GM12878 (cell line): ENCODE measurements at regions not wholly inside any gene's neighbourhood (a gene's known extent, or its start where the extent isn't known, plus 50 kb on each side); places are given as distances from the start of the nearest gene placed in this dataset.

Source experiments
- ATAC-seq: fragments of 200-7000 bp; cut with Tn5 transposase; 3 replicates; pipeline ENCODE4 v1.9.1; 2020; ENCODE audit warnings: mild to moderate bottlenecking, moderate library complexity
- BruUV-seq: library from RNA; stranded (reverse); fragments of 400-500 nt; replicated peaks from 2 replicates; lab custom pipeline; 2021; lab: Mats Ljungman, UMichigan
- CTCF ChIA-PET: fragments of 300-600 bp; sonication (Branson Sonifier 250); formaldehyde crosslinking; extraction: SDS; loops from one replicate; lab custom pipeline; 2021; ENCODE audit warnings: inconsistent platforms; lab: Yijun Ruan, JAX
- POLR2A ChIA-PET: fragments of 350-600 bp; formaldehyde crosslinking; extraction: SDS; loops from one replicate; lab custom pipeline; 2021; ENCODE audit warnings: inconsistent platforms; lab: Charles Lee
- RAD21 ChIA-PET: fragments of 300-600 bp; sonication (Branson Sonifier 250); formaldehyde crosslinking; loops from one replicate; lab custom pipeline; 2023; ENCODE audit warnings: antibody characterized with exemption; ENCODE audit not compliant: unreplicated experiment; lab: Charles Lee
- SMC1A ChIA-PET: fragments of 300-600 bp; sonication (Branson Sonifier 250); formaldehyde crosslinking; loops from one replicate; lab custom pipeline; 2023; ENCODE audit not compliant: unreplicated experiment, uncharacterized antibody; lab: Charles Lee
- DNase-seq: peaks from one replicate; pipeline ENCODE4 v3.0.0-alpha.2; 2011; ENCODE audit warnings: low read depth, low spot score
- FAIRE-seq: peaks from 3 replicates; lab custom pipeline; 2011; peaks lifted over from hg19 to GRCh38; lab: Jason Lieb, UNC
- H2AFZ ChIP-seq: 2 replicates; pipeline ENCODE4 v1.6.0; 2011; ENCODE audit warnings: low read depth, low read length, control low read depth; ENCODE audit not compliant: control insufficient read depth
- H3K27ac ChIP-seq: 2 replicates; pipeline ENCODE4 v1.5.1; 2011; ENCODE audit warnings: control low read depth; ENCODE audit not compliant: control insufficient read depth, insufficient read depth
- H3K27me3 ChIP-seq, 2 experiments: replicated peaks in 1 of 2; 2 replicates each; pipeline versions ENCODE4 v1.6.0 to v1.6.1; 2011; ENCODE audit warnings: low read length in 1 of 2; ENCODE audit not compliant: control insufficient read depth in 2 of 2, insufficient read depth in 2 of 2
- H3K36me3 ChIP-seq, 2 experiments: 2 replicates each; pipeline ENCODE4 v1.5.1; 2011; ENCODE audit warnings: low read length in 1 of 2; ENCODE audit not compliant: control insufficient read depth in 2 of 2, insufficient read depth in 2 of 2
- H3K4me1 ChIP-seq: 2 replicates; pipeline ENCODE4 v1.6.1; 2011; ENCODE audit warnings: mild to moderate bottlenecking, low read length, moderate library complexity, mixed read lengths; ENCODE audit not compliant: control insufficient read depth, insufficient read depth
- H3K4me2 ChIP-seq: 2 replicates; pipeline ENCODE4 v1.6.0; 2011; ENCODE audit warnings: control low read depth; ENCODE audit not compliant: control insufficient read depth, insufficient read depth
- H3K4me3 ChIP-seq: fragments of 200-600 bp; sonication (generic); 2 replicates; pipeline ENCODE4 v1.5.1; 2016
- H3K79me2 ChIP-seq: 2 replicates; pipeline ENCODE4 v1.6.0; 2011; ENCODE audit warnings: low read length; ENCODE audit not compliant: control insufficient read depth, insufficient read depth
- H3K9ac ChIP-seq: 2 replicates; pipeline ENCODE4 v1.8.0; 2011; ENCODE audit warnings: low read length, control low read depth, mixed read lengths; ENCODE audit not compliant: control insufficient read depth, insufficient read depth
- H3K9me3 ChIP-seq: replicated peaks from 3 replicates; pipeline ENCODE4 v1.5.1; 2011; ENCODE audit warnings: mild to moderate bottlenecking, low read length; ENCODE audit not compliant: control insufficient read depth, insufficient read depth
- H4K20me1 ChIP-seq: 2 replicates; pipeline ENCODE4 v1.6.0; 2011; ENCODE audit not compliant: control insufficient read depth, insufficient read depth
- EED ChIP-seq: sonication (generic); IDR thresholded peaks from 2 replicates; pipeline ENCODE4 v1.6.1; 2016; ENCODE audit warnings: antibody characterized with exemption, low read depth
- EZH2 ChIP-seq: IDR thresholded peaks from 2 replicates; pipeline ENCODE4 v1.6.1; 2012; ENCODE audit warnings: low read depth, mild to moderate bottlenecking, control low read depth, inconsistent platforms, low read length, borderline replicate concordance; ENCODE audit not compliant: control insufficient read depth
- MTA2 ChIP-seq: fragments of 450-650 bp; IDR thresholded peaks from 2 replicates; pipeline ENCODE4 v1.6.1; 2016; ENCODE audit warnings: low read depth, mild to moderate bottlenecking, moderate library complexity
- WGBS: methylation state at CpG from one replicate; pipeline ENCODE4 v1.1.6; 2016; ENCODE audit warnings: low lambda C conversion rate; ENCODE audit not compliant: insufficient replicate concordance, insufficient coverage; ENCODE audit errors: missing lambda C conversion rate; 5-methylcytosine and 5-hydroxymethylcytosine counted together
- in situ Hi-C: fragments of 300-500 bp; cut with MboI; formaldehyde crosslinking; loops from 9 replicates; pipeline ENCODE4 v1.14.3; 2018; ENCODE audit warnings: mixed read lengths
- intact Hi-C: fragments of 100-400 bp; cut with micrococcal nuclease; formaldehyde crosslinking; loops from one replicate; pipeline ENCODE4 v1.14.2; 2022; ENCODE audit not compliant: unreplicated experiment
- TF ChIP-seq, protein P1 (sequence below): fragments of 450-650 bp; IDR thresholded peaks from 2 replicates; pipeline ENCODE4 v1.6.1; 2016; ENCODE audit warnings: mild to moderate bottlenecking, moderate library complexity, borderline replicate concordance
- TF ChIP-seq, protein P2 (sequence below): fragments of 450-650 bp; IDR thresholded peaks from 2 replicates; pipeline ENCODE4 v1.6.1; 2018; ENCODE audit warnings: borderline replicate concordance, mild to moderate bottlenecking; ENCODE audit not compliant: partially characterized antibody
- TF ChIP-seq, protein P3 (sequence below): IDR thresholded peaks from 2 replicates; pipeline ENCODE4 v1.6.1; 2011; ENCODE audit warnings: low read depth, mild to moderate bottlenecking, low read length, moderate library complexity, borderline replicate concordance; ENCODE audit errors: extremely low read depth
- TF ChIP-seq, protein P4 (sequence below): IDR thresholded peaks from 2 replicates; pipeline ENCODE4 v1.6.1; 2012; ENCODE audit warnings: mild to moderate bottlenecking, low read depth, low read length
- TF ChIP-seq, protein P5 (sequence below): IDR thresholded peaks from 2 replicates; pipeline ENCODE4 v1.6.1; 2012; ENCODE audit warnings: low read depth, low read length, improper control_type of control experiment

DNA sequence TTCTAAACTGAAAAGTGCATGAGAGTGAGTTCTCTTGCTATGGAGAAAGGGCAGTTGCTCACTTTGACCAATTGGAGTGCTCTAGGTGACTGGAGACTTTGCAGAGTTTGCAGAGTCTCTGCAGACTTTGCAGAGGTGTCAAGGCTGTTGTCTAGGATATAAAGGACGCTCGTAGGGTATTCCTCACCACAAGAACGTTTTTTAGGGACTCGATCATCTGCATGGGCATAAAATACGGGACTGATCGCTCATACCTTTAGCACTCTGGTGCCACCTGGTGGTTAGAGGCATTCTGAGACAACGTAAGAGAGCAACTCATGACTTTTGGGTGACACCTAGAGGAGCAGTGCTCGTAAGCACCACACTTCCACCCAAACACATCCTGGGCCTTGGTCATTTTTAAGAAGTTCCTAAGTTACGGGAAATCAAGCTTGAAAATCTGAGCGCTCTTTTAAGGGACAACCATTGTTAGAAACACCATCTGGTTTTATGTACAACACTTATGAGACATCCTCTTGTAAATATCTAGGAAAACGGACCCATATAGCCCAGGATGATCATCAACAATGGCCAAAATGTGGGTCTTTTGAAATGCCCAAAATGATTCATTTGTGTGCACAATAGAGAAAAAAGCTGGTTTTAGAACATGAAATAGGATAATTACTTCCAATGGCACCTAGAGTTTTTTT lies 51.6 kb upstream of the XCR1 start:
- no peaks in the 10 kb centered on the region for H3K9me3 ChIP-seq
- no peaks in the 10 kb centered on the region for H3K79me2 ChIP-seq
- 9% methylated on average over 11 of the region's 11 CpGs for WGBS
- H3K4me3 ChIP-seq, result no peak overlapping the region
- DNase-seq, result peak; percentile 82
- H2AFZ ChIP-seq, result peak overlapping the region; percentile 1; the same call in 1 of the 2 replicates
- H3K4me1 ChIP-seq, result no peaks in the 10 kb centered on the region
- ChIA-PET RAD21 (interaction anchor here (0.6 to 7.2 kb wide), 31 partner anchors 10 to 566 kb away, joined by 3 to 213 read pairs (median 4); partner anchors contain the start of genes CCR1, CCR5, CXCR6 and FYCO1), CTCF (interaction anchor here (0.6 to 21.9 kb wide), 80 partner anchors 12 to 574 kb away, joined by 3 to 714 read pairs (median 4); partner anchors contain the start of genes CCR1, CCR3, CCR5 and CXCR6), POLR2A (interaction anchor here (1.1 to 5.4 kb wide), 2 partner anchors 92 to 140 kb away, joined by 3 to 29 read pairs; no protein-coding TSS in a partner anchor), SMC1A (interaction anchor here (0.6 to 23.6 kb wide), 33 partner anchors 9 to 573 kb away, joined by 3 to 581 read pairs (median 6); partner anchors contain the start of genes CCR1, CCR5, CXCR6 and FYCO1)
- ATAC-seq, result peak; percentile 99
- in situ Hi-C loops (loop anchor here (5.0 to 10.0 kb wide), 2 partner anchors 137 to 564 kb away; partner anchors contain the start of gene CXCR6), intact Hi-C loops (loop anchor here (1.0 kb wide), 2 partner anchors 141 to 318 kb away; no protein-coding TSS in a partner anchor)
- no TSS peak for BruUV-seq
- no peak overlapping the region for H3K27ac ChIP-seq
- H3K27me3 ChIP-seq, result 0 out of 4 replicates have a peak, but pooled peaks cover 0 to 2% of the 10 kb centered on the region in 2 experiments
- H4K20me1 ChIP-seq, result no peaks in the 10 kb centered on the region
- no peak overlapping the region for H3K9ac ChIP-seq
- FAIRE-seq, result peak; percentile 98
- H3K36me3 ChIP-seq, result no peaks in the 10 kb centered on the region
- peak overlapping the region; percentile 5; the same call in 1 of the 2 replicates for H3K4me2 ChIP-seq
- TF ChIP-seq EZH2 (no peak), EED (no peak), MTA2 (no peak)
- TF ChIP-seq, protein P1, sequence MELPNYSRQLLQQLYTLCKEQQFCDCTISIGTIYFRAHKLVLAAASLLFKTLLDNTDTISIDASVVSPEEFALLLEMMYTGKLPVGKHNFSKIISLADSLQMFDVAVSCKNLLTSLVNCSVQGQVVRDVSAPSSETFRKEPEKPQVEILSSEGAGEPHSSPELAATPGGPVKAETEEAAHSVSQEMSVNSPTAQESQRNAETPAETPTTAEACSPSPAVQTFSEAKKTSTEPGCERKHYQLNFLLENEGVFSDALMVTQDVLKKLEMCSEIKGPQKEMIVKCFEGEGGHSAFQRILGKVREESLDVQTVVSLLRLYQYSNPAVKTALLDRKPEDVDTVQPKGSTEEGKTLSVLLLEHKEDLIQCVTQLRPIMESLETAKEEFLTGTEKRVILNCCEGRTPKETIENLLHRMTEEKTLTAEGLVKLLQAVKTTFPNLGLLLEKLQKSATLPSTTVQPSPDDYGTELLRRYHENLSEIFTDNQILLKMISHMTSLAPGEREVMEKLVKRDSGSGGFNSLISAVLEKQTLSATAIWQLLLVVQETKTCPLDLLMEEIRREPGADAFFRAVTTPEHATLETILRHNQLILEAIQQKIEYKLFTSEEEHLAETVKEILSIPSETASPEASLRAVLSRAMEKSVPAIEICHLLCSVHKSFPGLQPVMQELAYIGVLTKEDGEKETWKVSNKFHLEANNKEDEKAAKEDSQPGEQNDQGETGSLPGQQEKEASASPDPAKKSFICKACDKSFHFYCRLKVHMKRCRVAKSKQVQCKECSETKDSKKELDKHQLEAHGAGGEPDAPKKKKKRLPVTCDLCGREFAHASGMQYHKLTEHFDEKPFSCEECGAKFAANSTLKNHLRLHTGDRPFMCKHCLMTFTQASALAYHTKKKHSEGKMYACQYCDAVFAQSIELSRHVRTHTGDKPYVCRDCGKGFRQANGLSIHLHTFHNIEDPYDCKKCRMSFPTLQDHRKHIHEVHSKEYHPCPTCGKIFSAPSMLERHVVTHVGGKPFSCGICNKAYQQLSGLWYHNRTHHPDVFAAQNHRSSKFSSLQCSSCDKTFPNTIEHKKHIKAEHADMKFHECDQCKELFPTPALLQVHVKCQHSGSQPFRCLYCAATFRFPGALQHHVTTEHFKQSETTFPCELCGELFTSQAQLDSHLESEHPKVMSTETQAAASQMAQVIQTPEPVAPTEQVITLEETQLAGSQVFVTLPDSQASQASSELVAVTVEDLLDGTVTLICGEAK, result no peak
- TF ChIP-seq, protein P2, sequence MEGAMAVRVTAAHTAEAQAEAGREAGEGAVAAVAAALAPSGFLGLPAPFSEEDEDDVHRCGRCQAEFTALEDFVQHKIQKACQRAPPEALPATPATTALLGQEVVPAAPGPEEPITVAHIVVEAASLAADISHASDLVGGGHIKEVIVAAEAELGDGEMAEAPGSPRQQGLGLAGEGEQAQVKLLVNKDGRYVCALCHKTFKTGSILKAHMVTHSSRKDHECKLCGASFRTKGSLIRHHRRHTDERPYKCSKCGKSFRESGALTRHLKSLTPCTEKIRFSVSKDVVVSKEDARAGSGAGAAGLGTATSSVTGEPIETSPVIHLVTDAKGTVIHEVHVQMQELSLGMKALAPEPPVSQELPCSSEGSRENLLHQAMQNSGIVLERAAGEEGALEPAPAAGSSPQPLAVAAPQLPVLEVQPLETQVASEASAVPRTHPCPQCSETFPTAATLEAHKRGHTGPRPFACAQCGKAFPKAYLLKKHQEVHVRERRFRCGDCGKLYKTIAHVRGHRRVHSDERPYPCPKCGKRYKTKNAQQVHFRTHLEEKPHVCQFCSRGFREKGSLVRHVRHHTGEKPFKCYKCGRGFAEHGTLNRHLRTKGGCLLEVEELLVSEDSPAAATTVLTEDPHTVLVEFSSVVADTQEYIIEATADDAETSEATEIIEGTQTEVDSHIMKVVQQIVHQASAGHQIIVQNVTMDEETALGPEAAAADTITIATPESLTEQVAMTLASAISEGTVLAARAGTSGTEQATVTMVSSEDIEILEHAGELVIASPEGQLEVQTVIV, result no peak
- TF ChIP-seq, protein P3, sequence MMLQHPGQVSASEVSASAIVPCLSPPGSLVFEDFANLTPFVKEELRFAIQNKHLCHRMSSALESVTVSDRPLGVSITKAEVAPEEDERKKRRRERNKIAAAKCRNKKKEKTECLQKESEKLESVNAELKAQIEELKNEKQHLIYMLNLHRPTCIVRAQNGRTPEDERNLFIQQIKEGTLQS, result peak; percentile 65; the same call in 1 of the 2 replicates
- TF ChIP-seq, protein P4, sequence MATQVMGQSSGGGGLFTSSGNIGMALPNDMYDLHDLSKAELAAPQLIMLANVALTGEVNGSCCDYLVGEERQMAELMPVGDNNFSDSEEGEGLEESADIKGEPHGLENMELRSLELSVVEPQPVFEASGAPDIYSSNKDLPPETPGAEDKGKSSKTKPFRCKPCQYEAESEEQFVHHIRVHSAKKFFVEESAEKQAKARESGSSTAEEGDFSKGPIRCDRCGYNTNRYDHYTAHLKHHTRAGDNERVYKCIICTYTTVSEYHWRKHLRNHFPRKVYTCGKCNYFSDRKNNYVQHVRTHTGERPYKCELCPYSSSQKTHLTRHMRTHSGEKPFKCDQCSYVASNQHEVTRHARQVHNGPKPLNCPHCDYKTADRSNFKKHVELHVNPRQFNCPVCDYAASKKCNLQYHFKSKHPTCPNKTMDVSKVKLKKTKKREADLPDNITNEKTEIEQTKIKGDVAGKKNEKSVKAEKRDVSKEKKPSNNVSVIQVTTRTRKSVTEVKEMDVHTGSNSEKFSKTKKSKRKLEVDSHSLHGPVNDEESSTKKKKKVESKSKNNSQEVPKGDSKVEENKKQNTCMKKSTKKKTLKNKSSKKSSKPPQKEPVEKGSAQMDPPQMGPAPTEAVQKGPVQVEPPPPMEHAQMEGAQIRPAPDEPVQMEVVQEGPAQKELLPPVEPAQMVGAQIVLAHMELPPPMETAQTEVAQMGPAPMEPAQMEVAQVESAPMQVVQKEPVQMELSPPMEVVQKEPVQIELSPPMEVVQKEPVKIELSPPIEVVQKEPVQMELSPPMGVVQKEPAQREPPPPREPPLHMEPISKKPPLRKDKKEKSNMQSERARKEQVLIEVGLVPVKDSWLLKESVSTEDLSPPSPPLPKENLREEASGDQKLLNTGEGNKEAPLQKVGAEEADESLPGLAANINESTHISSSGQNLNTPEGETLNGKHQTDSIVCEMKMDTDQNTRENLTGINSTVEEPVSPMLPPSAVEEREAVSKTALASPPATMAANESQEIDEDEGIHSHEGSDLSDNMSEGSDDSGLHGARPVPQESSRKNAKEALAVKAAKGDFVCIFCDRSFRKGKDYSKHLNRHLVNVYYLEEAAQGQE, result no peak
- TF ChIP-seq, protein P5, sequence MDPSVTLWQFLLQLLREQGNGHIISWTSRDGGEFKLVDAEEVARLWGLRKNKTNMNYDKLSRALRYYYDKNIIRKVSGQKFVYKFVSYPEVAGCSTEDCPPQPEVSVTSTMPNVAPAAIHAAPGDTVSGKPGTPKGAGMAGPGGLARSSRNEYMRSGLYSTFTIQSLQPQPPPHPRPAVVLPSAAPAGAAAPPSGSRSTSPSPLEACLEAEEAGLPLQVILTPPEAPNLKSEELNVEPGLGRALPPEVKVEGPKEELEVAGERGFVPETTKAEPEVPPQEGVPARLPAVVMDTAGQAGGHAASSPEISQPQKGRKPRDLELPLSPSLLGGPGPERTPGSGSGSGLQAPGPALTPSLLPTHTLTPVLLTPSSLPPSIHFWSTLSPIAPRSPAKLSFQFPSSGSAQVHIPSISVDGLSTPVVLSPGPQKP, result no peak
